ENCODE measurements at regions not wholly inside any gene's neighbourhood (a gene's known extent, or its start where the extent isn't known, plus 50 kb on each side); places are given as distances from the start of the nearest gene placed in this dataset.

DNA sequence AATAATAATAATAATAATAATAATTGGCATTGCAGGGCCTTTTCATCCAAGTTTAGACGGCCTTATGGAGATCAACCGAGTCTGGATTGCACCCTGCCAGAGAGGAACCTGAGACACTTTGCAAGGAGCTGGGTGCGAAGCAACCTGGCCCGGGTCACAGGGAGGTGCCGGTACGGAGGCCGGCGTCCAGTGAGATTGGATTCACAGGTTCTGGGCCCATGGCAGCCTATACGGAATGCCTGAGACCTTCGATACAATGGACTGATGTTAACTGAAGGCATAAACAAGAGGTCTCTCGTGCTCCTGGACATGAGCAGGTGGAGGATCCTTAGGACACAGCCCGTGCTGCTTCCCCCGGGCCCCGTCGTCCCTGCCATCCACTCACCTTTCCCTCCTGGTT is 416.5 kb upstream of the SALL3 start:
- Histone ChIP-seq H3K4me3 (no peak overlapping the region), H2AFZ (no peak overlapping the region), H3K9ac (no peak overlapping the region), H3K9me2 (ENCODE audit: insufficient read depth) (no peaks in the 10 kb centered on the region), H3K9me3 (ENCODE audit: low read depth) (no peaks in the 10 kb centered on the region), H4K20me1 (ENCODE audit: insufficient read depth) (no peaks in the 10 kb centered on the region), H3K36me3 (ENCODE audit: low read depth) (no peaks in the 10 kb centered on the region), H3K79me2 (ENCODE audit: insufficient read depth) (no peaks in the 10 kb centered on the region), H3K4me2 (ENCODE audit: unreplicated experiment) (no peak overlapping the region), H3F3A (ENCODE audit: insufficient read depth) (no peaks in the 10 kb centered on the region), H3K27ac (no peak overlapping the region), H3K27me3 (replicated peaks; ENCODE audit: insufficient read depth) (no peaks in the 10 kb centered on the region), H3K4me1 (ENCODE audit: insufficient read depth) (no peaks in the 10 kb centered on the region)
- in situ Hi-C loops (cut with MboI), result no loop called here
- WGBS, 2 experiments (ENCODE audit: low coverage in 1 of 2, low lambda C conversion rate in 2 of 2, missing lambda C conversion rate in 2 of 2), result 71 to 79% methylated on average over 15 of the region's 15 CpGs
- no peak for TF ChIP-seq EZH2phosphoT487 (IDR thresholded peaks at IDR 0.05; ENCODE audit: insufficient read depth, low read depth)
- no peak for TF ChIP-seq EZH2 (IDR thresholded peaks at IDR 0.05; ENCODE audit: insufficient read depth, poor library complexity, severe bottlenecking)
- no peak for DNase-seq

DNA sequence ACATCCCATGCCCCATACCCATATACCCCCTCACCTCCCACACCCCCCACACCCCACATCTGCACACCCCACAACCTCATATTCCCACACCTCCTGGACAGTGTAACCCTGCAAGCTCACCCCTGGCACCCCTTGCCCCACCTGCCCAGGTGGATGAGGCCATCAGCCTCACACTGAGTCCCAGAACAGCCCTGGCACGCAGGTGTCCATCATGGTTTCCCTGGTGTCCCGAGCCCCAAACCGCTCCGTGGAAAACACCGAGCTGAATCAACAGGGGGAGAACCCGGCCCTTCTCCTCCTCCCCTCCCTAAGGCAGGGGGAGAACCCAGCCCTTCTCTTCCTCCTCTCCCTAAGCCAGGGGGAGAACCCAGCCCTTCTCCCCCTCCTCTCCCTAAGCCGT is 415.6 kb upstream of the SALL3 start:
- no peaks in the 10 kb centered on the region for H3F3A ChIP-seq (ENCODE audit: insufficient read depth)
- no peak overlapping the region for H3K27ac ChIP-seq
- no peaks in the 10 kb centered on the region for H3K9me3 ChIP-seq (ENCODE audit: low read depth)
- no peaks in the 10 kb centered on the region for H4K20me1 ChIP-seq (ENCODE audit: insufficient read depth)
- TF ChIP-seq EZH2phosphoT487 (IDR thresholded peaks at IDR 0.05; ENCODE audit: insufficient read depth, low read depth) (no peak), EZH2 (IDR thresholded peaks at IDR 0.05; ENCODE audit: insufficient read depth, poor library complexity, severe bottlenecking) (no peak)
- no peak overlapping the region for H3K4me3 ChIP-seq
- H3K4me1 ChIP-seq (ENCODE audit: insufficient read depth), result no peaks in the 10 kb centered on the region
- no peaks in the 10 kb centered on the region for H3K79me2 ChIP-seq (ENCODE audit: insufficient read depth)
- no peaks in the 10 kb centered on the region for H3K36me3 ChIP-seq (ENCODE audit: low read depth)
- no peak overlapping the region for H3K4me2 ChIP-seq (ENCODE audit: unreplicated experiment)
- no peaks in the 10 kb centered on the region for H3K27me3 ChIP-seq (replicated peaks; ENCODE audit: insufficient read depth)
- no peak overlapping the region for H3K9ac ChIP-seq
- in situ Hi-C loops (cut with MboI), result no loop called here
- no peak for DNase-seq
- 38 to 48% methylated on average over 6 to 7 of the region's 7 CpGs for WGBS, 2 experiments (ENCODE audit: low coverage in 1 of 2, low lambda C conversion rate in 2 of 2, missing lambda C conversion rate in 2 of 2)
- no peaks in the 10 kb centered on the region for H3K9me2 ChIP-seq (ENCODE audit: insufficient read depth)
- H2AFZ ChIP-seq, result no peak overlapping the region

DNA sequence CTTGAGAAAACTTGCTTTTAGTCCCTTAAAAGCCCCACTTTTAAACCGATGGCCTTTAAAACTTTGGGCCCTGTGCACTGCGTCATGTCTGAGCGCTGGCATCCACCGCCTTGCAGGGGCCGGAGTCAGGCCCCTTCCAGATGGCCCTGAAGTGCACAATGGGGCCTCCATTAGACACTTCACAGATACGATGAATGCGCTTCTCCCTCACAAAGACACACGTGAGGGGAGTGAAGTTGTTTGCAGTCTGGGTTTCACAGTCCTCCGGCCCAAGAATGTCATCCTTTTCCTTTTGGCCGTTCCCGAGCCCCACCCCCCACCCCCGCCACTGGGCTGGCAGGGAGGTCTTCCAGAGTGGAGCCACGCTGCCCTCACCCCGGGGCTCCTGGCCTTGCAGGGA is 415.1 kb upstream of the SALL3 start:
- no peak overlapping the region for H3K27ac ChIP-seq
- in situ Hi-C loops (cut with MboI), result no loop called here

DNA sequence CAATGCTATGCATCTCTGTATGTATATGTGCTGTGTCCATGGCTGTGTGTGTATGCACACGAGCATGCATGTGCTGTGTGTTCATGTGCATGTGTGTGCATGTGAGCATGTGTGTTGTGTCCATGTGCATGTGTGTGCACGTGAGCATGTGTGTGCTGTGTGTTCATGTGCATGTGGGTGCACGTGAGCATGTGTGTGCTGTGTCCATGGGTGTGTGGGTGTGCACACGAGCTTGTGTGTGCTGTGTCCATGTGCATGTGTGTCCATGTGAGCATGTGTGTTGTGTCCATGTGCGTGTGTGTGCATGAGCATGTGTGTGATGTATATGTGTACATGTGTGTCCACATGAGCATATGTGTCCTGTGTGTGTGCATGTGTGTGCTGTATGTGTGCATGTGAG is 414.4 kb upstream of the SALL3 start:
- H3K27ac ChIP-seq, result no peak overlapping the region
- no peaks in the 10 kb centered on the region for H3K4me1 ChIP-seq (ENCODE audit: insufficient read depth)
- TF ChIP-seq EZH2phosphoT487 (IDR thresholded peaks at IDR 0.05; ENCODE audit: insufficient read depth, low read depth), result no peak
- H3K9ac ChIP-seq, result no peak overlapping the region
- H3K4me2 ChIP-seq (ENCODE audit: unreplicated experiment), result no peak overlapping the region
- no peaks in the 10 kb centered on the region for H4K20me1 ChIP-seq (ENCODE audit: insufficient read depth)
- H3K27me3 ChIP-seq (replicated peaks; ENCODE audit: insufficient read depth), result no peaks in the 10 kb centered on the region
- in situ Hi-C loops (cut with MboI), result no loop called here
- no peaks in the 10 kb centered on the region for H3K79me2 ChIP-seq (ENCODE audit: insufficient read depth)
- 23 to 29% methylated on average over 5 of the region's 5 CpGs for WGBS, 2 experiments (ENCODE audit: low coverage in 1 of 2, low lambda C conversion rate in 2 of 2, missing lambda C conversion rate in 2 of 2)
- no peak for DNase-seq
- no peaks in the 10 kb centered on the region for H3F3A ChIP-seq (ENCODE audit: insufficient read depth)
- H2AFZ ChIP-seq, result no peak overlapping the region
- no peaks in the 10 kb centered on the region for H3K9me3 ChIP-seq (ENCODE audit: low read depth)
- H3K4me3 ChIP-seq, result no peak overlapping the region
- no peaks in the 10 kb centered on the region for H3K36me3 ChIP-seq (ENCODE audit: low read depth)
- no peaks in the 10 kb centered on the region for H3K9me2 ChIP-seq (ENCODE audit: insufficient read depth)

More for the DNA sequence above, 415.1 kb upstream of the SALL3 start:
- no peaks in the 10 kb centered on the region for H4K20me1 ChIP-seq (ENCODE audit: insufficient read depth)
- DNase-seq, result no peak
- no peaks in the 10 kb centered on the region for H3K9me2 ChIP-seq (ENCODE audit: insufficient read depth)
- H3K36me3 ChIP-seq (ENCODE audit: low read depth), result no peaks in the 10 kb centered on the region
- no peaks in the 10 kb centered on the region for H3K4me1 ChIP-seq (ENCODE audit: insufficient read depth)
- H3K79me2 ChIP-seq (ENCODE audit: insufficient read depth), result no peaks in the 10 kb centered on the region
- TF ChIP-seq EZH2phosphoT487 (IDR thresholded peaks at IDR 0.05; ENCODE audit: insufficient read depth, low read depth) (no peak), EZH2 (IDR thresholded peaks at IDR 0.05; ENCODE audit: insufficient read depth, poor library complexity, severe bottlenecking) (no peak)
- 41 to 43% methylated on average over 14 of the region's 14 CpGs for WGBS, 2 experiments (ENCODE audit: low coverage in 1 of 2, low lambda C conversion rate in 2 of 2, missing lambda C conversion rate in 2 of 2)
- no peak overlapping the region for H3K9ac ChIP-seq
- H3K4me3 ChIP-seq, result no peak overlapping the region
- no peaks in the 10 kb centered on the region for H3K27me3 ChIP-seq (replicated peaks; ENCODE audit: insufficient read depth)
- no peak overlapping the region for H3K4me2 ChIP-seq (ENCODE audit: unreplicated experiment)
- no peaks in the 10 kb centered on the region for H3F3A ChIP-seq (ENCODE audit: insufficient read depth)
- no peak overlapping the region for H2AFZ ChIP-seq
- H3K9me3 ChIP-seq (ENCODE audit: low read depth), result no peaks in the 10 kb centered on the region

DNA sequence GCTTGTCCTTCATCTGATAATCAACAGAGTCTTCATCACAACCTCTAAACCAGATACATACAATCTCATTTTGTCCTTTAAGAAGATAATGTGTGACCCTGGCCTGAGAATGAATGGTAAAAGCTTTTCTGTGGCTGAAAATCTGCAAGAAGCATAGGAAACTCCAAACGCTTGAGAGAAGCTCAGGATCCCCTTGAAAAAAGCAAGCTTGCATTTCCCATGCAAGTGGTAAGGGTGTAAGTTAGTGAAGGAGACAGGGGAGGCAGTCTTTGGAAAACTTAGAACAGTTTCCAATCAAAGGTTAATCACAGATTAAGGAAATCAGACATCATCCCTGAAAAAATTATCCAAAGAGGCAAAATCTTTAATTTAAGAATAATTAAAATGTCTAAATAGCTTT is 413.6 kb upstream of the SALL3 start:
- Histone ChIP-seq H2AFZ (no peak overlapping the region), H3K9me3 (ENCODE audit: low read depth) (no peaks in the 10 kb centered on the region), H3K27ac (no peak overlapping the region), H3K79me2 (ENCODE audit: insufficient read depth) (no peaks in the 10 kb centered on the region), H3K9me2 (ENCODE audit: insufficient read depth) (no peaks in the 10 kb centered on the region), H3F3A (ENCODE audit: insufficient read depth) (no peaks in the 10 kb centered on the region), H3K27me3 (replicated peaks; ENCODE audit: insufficient read depth) (no peaks in the 10 kb centered on the region), H3K4me2 (ENCODE audit: unreplicated experiment) (no peak overlapping the region), H3K4me3 (no peak overlapping the region), H3K9ac (no peak overlapping the region), H4K20me1 (ENCODE audit: insufficient read depth) (no peaks in the 10 kb centered on the region), H3K4me1 (ENCODE audit: insufficient read depth) (no peaks in the 10 kb centered on the region), H3K36me3 (ENCODE audit: low read depth) (no peaks in the 10 kb centered on the region)
- no peak for TF ChIP-seq EZH2phosphoT487 (IDR thresholded peaks at IDR 0.05; ENCODE audit: insufficient read depth, low read depth)
- no peak for TF ChIP-seq EZH2 (IDR thresholded peaks at IDR 0.05; ENCODE audit: insufficient read depth, poor library complexity, severe bottlenecking)
- in situ Hi-C loops (cut with MboI), result no loop called here
- WGBS, 2 experiments (ENCODE audit: low coverage in 1 of 2, low lambda C conversion rate in 2 of 2, missing lambda C conversion rate in 2 of 2), result 10 to 15% methylated on average over 1 of the region's 1 CpG
- no peak for DNase-seq
